Fibroblast of skin of left quadriceps (primary cell): ENCODE measurements at regions not wholly inside any gene's neighbourhood (a gene's known extent, or its start where the extent isn't known, plus 50 kb on each side); places are given as distances from the start of the nearest gene placed in this dataset.
"Not testable (repeated sequence)": the region's sequence is repeated elsewhere in the genome, so short reads cannot be mapped to it uniquely, and the experiment has no call there.

Source experiments
- DNase-seq, 2 experiments: peaks; one replicate each; pipeline ENCODE4 v3.0.0-alpha.2; 2013; ENCODE audit warnings: low read depth in 2 of 2

- no peak for DNase-seq
Measured at GRCh38 chr18:66873899-66874298, 270.0 kb upstream of the CDH19 start.

- DNase-seq = peak; percentile 6
Measured at GRCh38 chr18:66872277-66872676, 268.4 kb upstream of the CDH19 start.

GRCh38 chr18:66867653-66868052, 263.8 kb upstream of the CDH19 start:
- DNase-seq = peak; percentile 6 to 10

GRCh38 chr18:66866427-66866940, 262.6 kb upstream of the CDH19 start:
- not testable (repeated sequence) for DNase-seq

- no peak for DNase-seq
Measured at GRCh38 chr18:66838340-66838987, 234.6 kb upstream of the CDH19 start.

- no peak for DNase-seq
Measured at GRCh38 chr18:66833646-66834045, 229.8 kb upstream of the CDH19 start.

GRCh38 chr18:66826211-66826610, 222.3 kb upstream of the CDH19 start:
- no peak for DNase-seq

GRCh38 chr18:66825347-66825746, 221.5 kb upstream of the CDH19 start:
- DNase-seq = no peak

GRCh38 chr18:66819235-66819634, 215.3 kb upstream of the CDH19 start:
- no peak for DNase-seq

GRCh38 chr18:66813138-66813537, 209.2 kb upstream of the CDH19 start:
- DNase-seq = no peak

GRCh38 chr18:66795051-66795450, 191.2 kb upstream of the CDH19 start:
- DNase-seq = peak; percentile 78

GRCh38 chr18:66792466-66792865, 188.6 kb upstream of the CDH19 start:
- DNase-seq = no peak

- DNase-seq = no peak
Measured at GRCh38 chr18:66780609-66781008, 176.7 kb upstream of the CDH19 start.

GRCh38 chr18:66778048-66778447, 174.2 kb upstream of the CDH19 start:
- no peak for DNase-seq

- DNase-seq = no peak
Measured at GRCh38 chr18:66769375-66769774, 165.5 kb upstream of the CDH19 start.

GRCh38 chr18:66764230-66764629, 160.3 kb upstream of the CDH19 start:
- DNase-seq = no peak

GRCh38 chr18:66761166-66761565, 157.3 kb upstream of the CDH19 start:
- no peak for DNase-seq

- DNase-seq = no peak
Measured at GRCh38 chr18:66760559-66760958, 156.7 kb upstream of the CDH19 start.

GRCh38 chr18:66759050-66759828, 155.3 kb upstream of the CDH19 start:
- no peak for DNase-seq

GRCh38 chr18:66757946-66758345, 154.1 kb upstream of the CDH19 start:
- DNase-seq = no peak

- DNase-seq = no peak
Measured at GRCh38 chr18:66754335-66754734, 150.4 kb upstream of the CDH19 start.

- no peak for DNase-seq
Measured at GRCh38 chr18:66752733-66753132, 148.8 kb upstream of the CDH19 start.

GRCh38 chr18:66749481-66750035, 145.7 kb upstream of the CDH19 start:
- no peak for DNase-seq
